HAP-1 (cell line): ENCODE measurements at regions not wholly inside any gene's neighbourhood (a gene's known extent, or its start where the extent isn't known, plus 50 kb on each side); places are given as distances from the start of the nearest gene placed in this dataset.
"Not testable (repeated sequence)": the region's sequence is repeated elsewhere in the genome, so short reads cannot be mapped to it uniquely, and the experiment has no call there.

ENCODE experiments used
- DNase-seq, 2 experiments: peaks; one replicate each; pipeline ENCODE4 v3.0.0-alpha.2; 2016 to 2020; ENCODE audit warnings: low spot score in 2 of 2
- H3K27me3 ChIP-seq: fragments of 250-450 bp; sonication (Bioruptor Pico); 2 replicates; pipeline ENCODE4 v1.5.1; 2020; ENCODE audit warnings: low read depth, mild to moderate bottlenecking, moderate library complexity
- H3K36me3 ChIP-seq: fragments of 250-450 bp; sonication (Bioruptor Pico); replicated peaks from 2 replicates; pipeline ENCODE4 v1.5.1; 2020; ENCODE audit warnings: mild to moderate bottlenecking
- H3K4me1 ChIP-seq: fragments of 250-450 bp; sonication (Bioruptor Pico); 2 replicates; pipeline ENCODE4 v1.5.1; 2020; ENCODE audit warnings: mild to moderate bottlenecking
- H3K4me3 ChIP-seq: fragments of 250-450 bp; sonication (Bioruptor Pico); 2 replicates; pipeline ENCODE4 v1.5.1; 2020; ENCODE audit warnings: mild to moderate bottlenecking, moderate library complexity
- H3K9me3 ChIP-seq: fragments of 250-450 bp; sonication (Bioruptor Pico); 2 replicates; pipeline ENCODE4 v1.5.1; 2020; ENCODE audit warnings: mild to moderate bottlenecking, moderate library complexity
- in situ Hi-C: fragments of 300-500 bp; cut with MboI; formaldehyde crosslinking; loops from 3 replicates; pipeline ENCODE4 v1.14.3; 2020; ENCODE audit warnings: low sequenced_read_pairs, inconsistent platforms, mixed read lengths

DNA sequence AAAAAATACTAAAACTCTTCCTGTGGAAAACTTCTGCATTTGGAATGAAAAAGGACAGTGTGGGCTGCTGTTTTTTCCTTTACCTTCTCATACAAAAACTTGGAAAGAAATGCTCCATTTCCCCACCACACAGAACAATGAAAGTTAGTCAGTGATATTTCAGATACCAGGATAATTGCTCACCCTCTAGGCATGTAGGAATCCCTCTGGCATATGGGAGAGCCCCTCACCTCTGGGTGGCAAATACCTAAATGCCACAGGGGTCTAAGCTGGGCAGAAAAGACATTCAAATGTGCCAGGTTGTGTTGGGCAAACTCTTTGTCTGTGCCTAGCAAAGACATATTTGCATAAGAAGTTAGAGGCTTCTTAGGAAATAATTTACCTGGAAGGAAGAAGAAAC, 560.3 kb upstream of the NR2F2 start:
- DNase-seq = no peak
- no peaks in the 10 kb centered on the region for H3K27me3 ChIP-seq
- no peaks in the 10 kb centered on the region for H3K36me3 ChIP-seq
- H3K9me3 ChIP-seq = no peaks in the 10 kb centered on the region
- in situ Hi-C loops = no loop called here
- no peak overlapping the region for H3K4me3 ChIP-seq
- no peaks in the 10 kb centered on the region for H3K4me1 ChIP-seq

DNA sequence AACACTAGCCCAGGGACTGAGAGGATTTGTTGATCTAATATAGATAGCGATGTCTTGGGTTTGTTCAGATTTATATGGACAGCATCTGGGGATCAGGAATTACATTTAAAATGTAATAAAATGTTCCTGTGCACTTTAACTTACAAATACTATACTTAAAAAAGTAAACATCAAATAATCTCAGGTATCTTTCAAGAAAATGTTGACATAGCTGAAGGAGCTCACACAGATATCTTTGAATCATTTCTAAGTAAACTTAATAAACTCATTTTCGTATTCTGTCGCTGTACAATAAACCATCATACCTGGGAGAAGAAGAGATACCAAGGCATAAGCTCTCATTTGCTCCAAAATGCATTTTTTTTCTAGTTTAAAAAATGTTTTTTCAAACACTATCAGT, 557.5 kb upstream of the NR2F2 start:
- no peaks in the 10 kb centered on the region for H3K36me3 ChIP-seq
- no peak overlapping the region for H3K4me3 ChIP-seq
- H3K4me1 ChIP-seq = no peaks in the 10 kb centered on the region
- no peaks in the 10 kb centered on the region for H3K27me3 ChIP-seq
- DNase-seq = no peak
- in situ Hi-C loops = no loop called here
- H3K9me3 ChIP-seq = no peaks in the 10 kb centered on the region

DNA sequence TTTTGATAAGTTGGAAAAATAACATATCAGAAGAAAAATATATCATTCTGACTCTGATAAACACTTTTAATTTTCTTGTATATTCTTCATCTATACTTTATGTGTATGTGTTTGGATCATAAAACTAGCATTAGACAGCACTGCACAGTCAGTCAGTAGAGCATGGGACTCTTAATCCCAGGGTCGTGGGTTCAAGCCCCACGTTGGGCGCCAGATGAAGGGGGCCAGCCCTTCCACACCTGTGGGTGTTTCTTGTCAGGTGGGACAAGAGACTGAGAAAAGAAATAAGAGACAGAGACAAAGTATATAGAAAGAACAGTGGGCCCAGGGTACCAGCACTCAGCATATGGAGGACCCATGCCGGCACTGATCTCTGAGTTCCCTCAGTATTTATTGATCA, 546.0 kb upstream of the NR2F2 start:
- no peaks in the 10 kb centered on the region for H3K27me3 ChIP-seq
- peaks cover 14% of the 10 kb centered on the region for H3K9me3 ChIP-seq
- H3K4me3 ChIP-seq = no peak overlapping the region
- in situ Hi-C loops = no loop called here
- DNase-seq = no peak
- no peaks in the 10 kb centered on the region for H3K4me1 ChIP-seq
- H3K36me3 ChIP-seq = no peaks in the 10 kb centered on the region

DNA sequence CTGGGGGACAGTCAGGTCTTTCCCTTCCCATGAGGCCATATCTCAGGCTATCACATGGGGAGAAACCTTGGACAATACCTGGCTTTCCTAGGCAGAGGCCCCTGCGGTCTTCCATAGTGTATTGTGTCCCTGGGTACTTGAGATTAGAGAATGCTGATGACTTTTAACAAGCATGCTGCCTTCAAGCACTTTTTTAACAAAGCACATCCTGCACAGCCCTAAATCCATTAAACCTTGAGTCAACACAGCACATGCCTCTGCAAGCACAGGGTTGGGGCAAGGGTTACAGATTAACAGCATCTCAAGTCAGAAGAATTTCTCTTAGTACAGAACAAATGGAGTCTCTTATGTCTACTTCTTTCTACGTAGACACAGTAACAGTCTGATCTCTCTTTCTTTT, 545.2 kb upstream of the NR2F2 start:
- H3K4me1 ChIP-seq, H3K4me3 ChIP-seq, H3K36me3 ChIP-seq, H3K27me3 ChIP-seq, in situ Hi-C loops, DNase-seq: not testable (repeated sequence)
- H3K9me3 ChIP-seq = peaks cover 14% of the 10 kb centered on the region

DNA sequence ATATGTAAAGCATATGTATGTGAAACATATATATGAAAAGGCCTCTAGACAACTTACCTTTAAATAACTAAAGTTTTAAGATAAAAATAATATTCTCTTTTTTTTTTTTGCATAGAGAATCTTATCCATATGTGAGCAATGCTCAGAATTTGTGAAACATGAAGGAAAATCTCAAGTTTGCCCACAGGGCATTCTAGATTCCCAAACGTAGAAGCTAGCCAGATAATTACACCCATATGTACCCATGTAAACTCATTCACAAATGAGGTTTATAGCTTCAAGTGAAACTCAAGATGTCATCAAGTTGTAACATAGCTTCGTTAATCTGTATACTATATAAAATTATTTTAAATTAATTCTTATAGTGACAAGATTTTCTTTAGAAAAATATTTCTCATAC, 537.3 kb upstream of the NR2F2 start:
- Histone ChIP-seq H3K4me1 (no peaks in the 10 kb centered on the region), H3K4me3 (no peak overlapping the region), H3K9me3 (no peaks in the 10 kb centered on the region), H3K27me3 (0 out of 2 replicates have a peak, but pooled peaks cover 3% of the 10 kb centered on the region), H3K36me3 (no peaks in the 10 kb centered on the region)
- DNase-seq = no peak
- in situ Hi-C loops = no loop called here

DNA sequence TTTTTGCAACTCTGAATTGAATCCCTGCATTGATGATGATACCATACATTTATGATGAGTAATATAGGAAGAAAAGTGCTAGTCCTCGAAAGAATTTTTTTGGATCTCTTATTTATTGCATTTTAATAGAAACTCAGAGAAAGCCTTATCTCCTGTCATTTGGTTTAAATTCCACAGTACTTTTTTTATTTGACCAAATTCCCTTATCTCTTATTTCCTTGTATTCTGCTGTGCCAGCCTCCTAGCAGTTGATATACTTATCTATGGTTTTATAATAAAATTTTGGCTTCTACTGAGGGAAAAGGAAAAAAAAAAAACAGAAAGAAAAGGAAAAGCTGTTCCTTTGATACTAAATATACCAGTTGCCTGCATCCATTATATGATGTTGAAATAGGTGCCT, 535.1 kb upstream of the NR2F2 start:
- Histone ChIP-seq H3K4me3 (no peak overlapping the region), H3K4me1 (peaks cover 10% of the 10 kb centered on the region), H3K27me3 (0 out of 2 replicates have a peak, but pooled peaks cover 3% of the 10 kb centered on the region), H3K9me3 (no peaks in the 10 kb centered on the region), H3K36me3 (no peaks in the 10 kb centered on the region)
- in situ Hi-C loops = no loop called here
- no peak for DNase-seq

DNA sequence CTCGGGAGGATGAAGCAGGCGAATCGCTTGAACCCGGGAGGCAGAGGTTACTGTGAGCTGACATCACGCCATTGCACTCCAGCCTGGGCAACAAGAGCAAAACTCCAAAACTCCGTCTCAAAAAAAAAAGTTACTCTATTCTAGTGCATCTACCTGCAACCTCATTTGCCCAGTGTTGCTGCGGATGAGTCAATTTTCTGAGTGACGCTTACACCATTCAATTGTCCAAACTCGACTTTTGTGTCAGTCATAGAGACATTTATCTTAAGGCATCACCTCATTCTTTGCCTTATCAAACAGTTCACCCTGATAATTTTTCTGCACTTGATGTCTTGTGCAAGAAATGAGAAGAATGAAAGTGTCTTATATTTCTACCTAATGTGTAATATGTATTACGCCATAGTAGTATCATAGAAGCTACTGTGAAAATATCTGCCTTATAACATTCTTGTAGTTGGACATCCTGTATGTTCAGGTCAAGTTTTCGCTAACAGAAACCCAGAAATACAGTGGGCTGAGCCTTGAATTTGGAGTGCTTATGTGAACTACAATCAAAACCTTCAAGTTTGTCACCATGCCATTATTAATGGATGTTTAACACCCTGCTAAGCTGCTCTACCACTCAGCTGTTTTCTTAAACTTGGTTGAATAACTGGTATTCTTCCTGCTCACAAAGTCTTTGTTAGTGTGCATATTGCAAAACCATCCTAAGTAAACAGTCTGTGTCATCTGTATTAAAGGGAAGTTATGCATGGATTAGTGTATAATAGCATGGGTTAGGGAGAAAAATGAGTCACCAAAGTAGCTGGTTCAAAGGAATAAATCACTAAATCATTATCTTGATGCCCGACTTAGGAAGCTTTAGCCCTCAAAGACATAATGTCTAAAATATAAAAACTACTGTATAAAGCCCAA, 531.0 kb upstream of the NR2F2 start:
- Histone ChIP-seq H3K27me3 (0 out of 2 replicates have a peak, but pooled peaks cover 3% of the 10 kb centered on the region), H3K9me3 (no peaks in the 10 kb centered on the region), H3K4me1 (peaks cover 10% of the 10 kb centered on the region), H3K4me3 (no peak overlapping the region), H3K36me3 (no peaks in the 10 kb centered on the region)
- DNase-seq = peak; percentile 26 to 90
- in situ Hi-C loops = no loop called here

DNA sequence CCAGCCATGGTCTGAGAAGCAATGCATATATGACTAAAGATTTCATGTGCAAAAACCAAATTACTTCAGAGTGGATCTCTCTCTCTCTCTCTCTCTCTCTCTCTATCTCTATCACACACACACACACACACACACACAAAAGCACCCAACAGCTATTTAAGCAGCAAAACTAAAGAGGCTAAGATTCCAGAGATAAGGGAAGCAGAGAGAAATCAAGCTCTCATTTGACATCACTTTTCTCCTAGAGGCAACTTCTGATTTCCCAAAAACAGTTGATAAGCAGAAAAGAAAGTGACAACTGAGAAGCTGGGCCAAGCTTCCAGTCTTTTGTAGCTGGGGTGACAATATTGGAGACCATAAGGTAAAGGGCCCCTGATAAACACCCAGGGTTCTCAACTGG, 526.0 kb upstream of the NR2F2 start:
- Histone ChIP-seq H3K27me3 (no peaks in the 10 kb centered on the region), H3K4me3 (no peak overlapping the region), H3K36me3 (no peaks in the 10 kb centered on the region), H3K4me1 (peaks cover 7% of the 10 kb centered on the region), H3K9me3 (no peaks in the 10 kb centered on the region)
- in situ Hi-C loops = no loop called here
- no peak for DNase-seq

DNA sequence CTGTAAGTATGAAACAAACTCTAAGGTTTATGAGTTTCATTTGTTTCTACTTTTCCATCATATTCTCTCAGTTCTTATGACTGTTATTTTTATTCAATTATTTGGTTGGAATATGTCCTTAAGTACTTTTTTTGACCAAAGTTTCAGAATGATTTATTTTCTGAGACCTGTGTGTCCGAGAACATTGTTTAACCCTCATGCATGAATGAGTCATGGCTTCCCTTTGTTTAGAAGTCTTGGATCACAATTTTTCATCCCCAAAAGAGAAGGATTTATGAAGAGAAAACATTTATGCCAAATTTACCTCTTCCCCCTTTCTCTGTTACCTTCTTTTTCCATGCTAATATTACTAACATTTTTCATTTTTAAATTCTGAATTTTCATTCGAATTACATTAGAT, 518.0 kb upstream of the NR2F2 start:
- Histone ChIP-seq H3K9me3 (no peaks in the 10 kb centered on the region), H3K36me3 (no peaks in the 10 kb centered on the region), H3K27me3 (no peaks in the 10 kb centered on the region), H3K4me3 (no peak overlapping the region), H3K4me1 (0 out of 2 replicates have a peak, but pooled peaks cover 4% of the 10 kb centered on the region)
- no peak for DNase-seq
- in situ Hi-C loops = no loop called here

DNA sequence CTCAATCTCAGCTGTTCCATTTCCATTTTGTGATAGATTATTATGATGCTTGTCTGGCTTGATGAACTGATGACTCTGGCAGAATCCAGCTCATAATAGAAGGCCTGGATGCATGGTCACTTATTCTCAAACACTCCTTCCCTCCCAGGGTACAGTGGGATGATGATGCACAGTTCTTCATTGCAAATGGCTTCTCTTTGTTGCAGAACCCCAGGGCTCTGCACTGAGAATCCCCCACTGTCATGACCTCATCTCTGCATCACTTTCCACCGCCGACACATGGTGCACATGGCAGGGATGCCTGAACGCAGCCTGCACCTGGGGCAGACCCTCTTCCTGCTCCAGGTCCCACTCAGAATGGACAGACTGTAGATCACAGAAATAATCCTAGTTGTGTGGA, 515.6 kb upstream of the NR2F2 start:
- no peaks in the 10 kb centered on the region for H3K27me3 ChIP-seq
- no peak for DNase-seq
- no peak overlapping the region for H3K4me3 ChIP-seq
- H3K4me1 ChIP-seq = 0 out of 2 replicates have a peak, but pooled peaks cover 4% of the 10 kb centered on the region
- H3K36me3 ChIP-seq = no peaks in the 10 kb centered on the region
- H3K9me3 ChIP-seq = no peaks in the 10 kb centered on the region
- in situ Hi-C loops = no loop called here

DNA sequence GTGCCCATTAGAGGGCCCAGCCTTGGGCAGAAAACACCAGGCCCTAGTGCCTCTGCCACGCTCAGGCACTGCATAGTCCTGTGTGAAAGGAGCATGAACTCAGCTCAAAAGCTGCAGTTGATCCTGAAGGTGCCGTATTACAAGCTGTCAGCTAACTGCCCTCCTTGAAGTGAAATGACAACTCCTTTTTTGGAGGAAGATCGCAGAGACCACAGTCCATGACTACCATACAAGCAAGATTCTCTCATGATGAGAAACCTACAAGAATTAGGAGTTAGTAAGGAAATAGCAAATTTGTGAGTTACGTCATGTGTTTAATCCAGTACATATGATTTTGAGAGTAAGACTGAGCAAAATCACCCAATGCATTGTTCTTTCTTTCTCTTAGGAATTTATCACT, 513.9 kb upstream of the NR2F2 start:
- no peaks in the 10 kb centered on the region for H3K36me3 ChIP-seq
- in situ Hi-C loops = no loop called here
- no peaks in the 10 kb centered on the region for H3K27me3 ChIP-seq
- no peak overlapping the region for H3K4me3 ChIP-seq
- H3K9me3 ChIP-seq = no peaks in the 10 kb centered on the region
- DNase-seq = no peak
- H3K4me1 ChIP-seq = 0 out of 2 replicates have a peak, but pooled peaks cover 4% of the 10 kb centered on the region

DNA sequence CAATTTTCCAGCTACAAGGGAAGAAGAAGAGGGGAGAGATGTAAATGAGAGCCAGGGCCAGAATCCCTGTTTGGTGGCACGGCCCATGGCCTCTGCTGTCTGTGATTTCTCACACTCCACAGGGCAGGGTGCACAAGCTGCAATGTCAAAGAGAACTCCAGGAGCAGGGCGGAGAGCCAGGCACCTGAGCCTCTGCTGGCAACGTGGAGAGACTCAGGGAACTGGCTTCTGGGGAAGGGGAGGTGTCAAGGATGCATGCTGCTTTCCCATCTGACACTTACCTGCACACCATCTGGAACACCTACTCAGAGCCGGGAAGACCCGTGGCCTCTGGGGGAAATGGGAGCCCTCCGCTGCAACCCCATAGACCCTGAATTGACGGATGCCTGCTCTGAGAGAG, 507.5 kb upstream of the NR2F2 start:
- no peaks in the 10 kb centered on the region for H3K27me3 ChIP-seq
- no peak overlapping the region for H3K4me3 ChIP-seq
- in situ Hi-C loops = no loop called here
- H3K9me3 ChIP-seq = no peaks in the 10 kb centered on the region
- no peak for DNase-seq
- no peaks in the 10 kb centered on the region for H3K36me3 ChIP-seq
- no peaks in the 10 kb centered on the region for H3K4me1 ChIP-seq

DNA sequence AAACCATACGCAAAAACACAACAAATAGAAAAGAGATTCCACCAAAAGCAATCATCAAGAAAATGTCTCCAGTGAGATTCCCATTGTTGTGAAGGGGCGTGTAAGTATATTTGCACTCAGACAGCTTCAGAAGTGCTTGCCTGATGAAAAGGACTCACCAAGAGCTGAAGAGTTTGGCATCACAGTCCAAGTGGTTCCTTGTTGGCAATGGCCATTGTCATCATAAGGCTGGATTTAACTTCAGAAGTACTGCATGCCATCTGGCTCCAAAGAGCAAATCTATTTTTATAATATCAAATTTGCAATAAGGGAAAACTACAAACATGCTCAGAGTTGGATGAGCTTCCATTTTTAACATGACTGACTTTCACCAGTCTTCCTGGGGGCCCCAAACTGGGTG, 505.3 kb upstream of the NR2F2 start:
- Histone ChIP-seq H3K27me3 (no peaks in the 10 kb centered on the region), H3K36me3 (no peaks in the 10 kb centered on the region)
- in situ Hi-C loops = loop anchor here (25.0 kb wide), 1 partner anchor 512 kb away; the partner anchor contains the start of gene NR2F2

DNA sequence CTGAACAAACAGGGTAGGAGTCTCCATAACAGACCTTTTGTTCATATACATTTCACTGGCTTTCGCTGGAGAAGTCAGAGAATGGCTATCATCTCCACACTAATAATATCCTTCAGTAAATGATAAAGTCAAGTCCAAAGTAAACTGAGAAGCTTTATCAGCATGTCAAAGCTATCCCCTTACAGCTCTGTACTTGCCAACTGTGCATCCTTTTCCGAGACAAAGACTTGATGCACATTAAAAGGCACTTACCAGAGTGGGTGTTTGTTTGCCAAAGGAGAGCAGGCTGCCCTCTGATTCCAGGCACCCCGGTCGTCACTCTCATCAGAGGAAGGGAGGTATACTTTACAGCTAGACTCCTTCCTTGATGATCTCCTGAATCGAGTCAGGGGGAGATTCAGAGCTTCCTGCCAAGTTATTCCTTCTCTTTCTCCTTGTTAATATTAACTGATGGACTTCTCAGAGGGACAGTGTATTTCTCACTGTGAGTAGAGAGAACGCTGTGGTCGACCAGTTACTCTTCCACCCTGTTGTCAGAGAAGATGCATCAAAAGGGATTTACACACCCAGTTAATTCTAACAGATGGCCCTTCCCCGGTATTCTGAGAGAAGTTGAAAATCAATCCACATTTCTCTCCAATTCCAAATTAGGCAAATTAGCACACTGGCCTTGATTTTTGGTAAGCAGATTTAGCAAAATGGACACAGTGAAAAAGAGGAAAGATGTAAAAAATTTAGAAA, 504.7 kb upstream of the NR2F2 start:
- no peak for DNase-seq
- H3K9me3 ChIP-seq = no peaks in the 10 kb centered on the region
- H3K4me1 ChIP-seq = peaks cover 17% of the 10 kb centered on the region
- in situ Hi-C loops = loop anchor here (25.0 kb wide), 1 partner anchor 511 kb away; the partner anchor contains the start of gene NR2F2
- no peaks in the 10 kb centered on the region for H3K36me3 ChIP-seq
- no peaks in the 10 kb centered on the region for H3K27me3 ChIP-seq
- no peak overlapping the region for H3K4me3 ChIP-seq

More for the DNA sequence above, 505.3 kb upstream of the NR2F2 start:
- Histone ChIP-seq H3K4me3 (no peak overlapping the region), H3K4me1 (peaks cover 11% of the 10 kb centered on the region), H3K9me3 (no peaks in the 10 kb centered on the region)
- no peak for DNase-seq
